Nephron (organoid): ENCODE measurements at regions not wholly inside any gene's neighbourhood (a gene's known extent, or its start where the extent isn't known, plus 50 kb on each side); places are given as distances from the start of the nearest gene placed in this dataset.

Source experiments
- H3K27ac Mint-ChIP-seq, 3 experiments: 2 replicates each; pipeline ENCODE4 v1.8.0; 2020; ENCODE audit warnings: mixed read lengths in 3 of 3, mild to moderate bottlenecking in 2 of 3, moderate library complexity in 1 of 3
- H3K27me3 Mint-ChIP-seq: 2 replicates; pipeline ENCODE4 v1.8.0; 2021; ENCODE audit warnings: low read depth, mild to moderate bottlenecking, moderate library complexity, mixed read lengths
- H3K36me3 Mint-ChIP-seq: 2 replicates; pipeline ENCODE4 v1.8.0; 2020; ENCODE audit warnings: low read depth, mixed read lengths
- H3K4me1 Mint-ChIP-seq: 2 replicates; pipeline ENCODE4 v1.8.0; 2020; ENCODE audit warnings: mixed read lengths
- H3K4me3 Mint-ChIP-seq, 3 experiments: 2 replicates each; pipeline ENCODE4 v1.8.0; 2020; ENCODE audit warnings: mild to moderate bottlenecking in 3 of 3, mixed read lengths in 3 of 3, moderate library complexity in 2 of 3
- H3K9me3 Mint-ChIP-seq: 2 replicates; pipeline ENCODE4 v1.8.0; 2020; ENCODE audit warnings: mixed read lengths
- CTCF ChIP-seq, 3 experiments: fragments of 200-600 bp; sonication (generic); IDR thresholded peaks; one replicate each; pipeline ENCODE4 v1.5.0; 2021; ENCODE audit warnings: antibody characterized with exemption in 3 of 3; ENCODE audit not compliant: unreplicated experiment in 3 of 3

- Mint-ChIP-seq H3K27me3 (peaks cover 9% of the 10 kb centered on the region), H3K4me3 (no peak overlapping the region), H3K9me3 (no peaks in the 10 kb centered on the region), H3K36me3 (no peaks in the 10 kb centered on the region), H3K4me1 (peaks cover 49% of the 10 kb centered on the region), H3K27ac (peak overlapping the region; percentile 63 to 69 (median 67))
- no peak for TF ChIP-seq CTCF (IDR thresholded peaks at IDR 0.05; ENCODE audit: unreplicated experiment in 3 of 3)
Measured at GRCh38 chr1:232378266-232379062, 251.5 kb downstream of the SIPA1L2 start.

GRCh38 chr1:232377494-232377770 lies 252.5 kb downstream of the SIPA1L2 start:
- TF ChIP-seq CTCF (IDR thresholded peaks at IDR 0.05; ENCODE audit: unreplicated experiment in 3 of 3), result no peak
- H3K36me3 Mint-ChIP-seq, result no peaks in the 10 kb centered on the region
- peaks cover 9% of the 10 kb centered on the region for H3K27me3 Mint-ChIP-seq
- H3K4me1 Mint-ChIP-seq, result peaks cover 49% of the 10 kb centered on the region
- no peak overlapping the region for H3K4me3 Mint-ChIP-seq
- peak overlapping the region in 1 of 3 experiments; percentile 15 for H3K27ac Mint-ChIP-seq
- no peaks in the 10 kb centered on the region for H3K9me3 Mint-ChIP-seq

GRCh38 chr1:232376632-232377493 lies 253.1 kb downstream of the SIPA1L2 start:
- Mint-ChIP-seq H3K9me3 (no peaks in the 10 kb centered on the region), H3K4me3 (no peak overlapping the region), H3K36me3 (no peaks in the 10 kb centered on the region), H3K27ac (peak overlapping the region in 1 of 3 experiments; percentile 15), H3K4me1 (peaks cover 48% of the 10 kb centered on the region), H3K27me3 (peaks cover 9% of the 10 kb centered on the region)
- no peak for TF ChIP-seq CTCF (IDR thresholded peaks at IDR 0.05; ENCODE audit: unreplicated experiment in 3 of 3)

- Mint-ChIP-seq H3K27me3 (peaks cover 15% of the 10 kb centered on the region), H3K27ac (no peak overlapping the region)
- TF ChIP-seq CTCF (IDR thresholded peaks at IDR 0.05; ENCODE audit: unreplicated experiment in 3 of 3), result no peak
Measured at GRCh38 chr1:232372841-232373440, 257.0 kb downstream of the SIPA1L2 start.

GRCh38 chr1:232372431-232372830 lies 257.5 kb downstream of the SIPA1L2 start:
- no peaks in the 10 kb centered on the region for H3K9me3 Mint-ChIP-seq
- H3K4me3 Mint-ChIP-seq, result no peak overlapping the region
- no peak for TF ChIP-seq CTCF (IDR thresholded peaks at IDR 0.05; ENCODE audit: unreplicated experiment in 3 of 3)
- H3K4me1 Mint-ChIP-seq, result peaks cover 13% of the 10 kb centered on the region
- no peaks in the 10 kb centered on the region for H3K36me3 Mint-ChIP-seq
- H3K27me3 Mint-ChIP-seq, result peaks cover 16% of the 10 kb centered on the region
- no peak overlapping the region for H3K27ac Mint-ChIP-seq

More at GRCh38 chr1:232372841-232373440, 257.0 kb downstream of the SIPA1L2 start:
- H3K4me3 Mint-ChIP-seq, result no peak overlapping the region
- H3K9me3 Mint-ChIP-seq, result no peaks in the 10 kb centered on the region
- peaks cover 15% of the 10 kb centered on the region for H3K4me1 Mint-ChIP-seq
- no peaks in the 10 kb centered on the region for H3K36me3 Mint-ChIP-seq
